ENCODE measurements at regions not wholly inside any gene's neighbourhood (a gene's known extent, or its start where the extent isn't known, plus 50 kb on each side); places are given as distances from the start of the nearest gene placed in this dataset.

GRCh38 chrX:15971696-15972095 lies 117.1 kb upstream of the AP1S2 start:
- no peaks in the 10 kb centered on the region for H3K36me3 ChIP-seq (ENCODE audit: insufficient read depth)
- H3K4me1 ChIP-seq (ENCODE audit: low read depth, poor library complexity, severe bottlenecking) = no peaks in the 10 kb centered on the region
- no peak overlapping the region for H3K4me3 ChIP-seq (IDR thresholded peaks at IDR 0.05; ENCODE audit: insufficient read depth, low read depth, low read length)
- no peak overlapping the region for H3K9ac ChIP-seq
- H3K79me2 ChIP-seq (ENCODE audit: insufficient read depth, low read depth) = no peaks in the 10 kb centered on the region
- no peaks in the 10 kb centered on the region for H3K27me3 ChIP-seq (ENCODE audit: insufficient read depth, low read depth)
- H3K27ac ChIP-seq = no peak overlapping the region
- H3K4me2 ChIP-seq = no peak overlapping the region
- no peak overlapping the region for H2AFZ ChIP-seq (ENCODE audit: low read depth)
- TF ChIP-seq, protein P1, sequence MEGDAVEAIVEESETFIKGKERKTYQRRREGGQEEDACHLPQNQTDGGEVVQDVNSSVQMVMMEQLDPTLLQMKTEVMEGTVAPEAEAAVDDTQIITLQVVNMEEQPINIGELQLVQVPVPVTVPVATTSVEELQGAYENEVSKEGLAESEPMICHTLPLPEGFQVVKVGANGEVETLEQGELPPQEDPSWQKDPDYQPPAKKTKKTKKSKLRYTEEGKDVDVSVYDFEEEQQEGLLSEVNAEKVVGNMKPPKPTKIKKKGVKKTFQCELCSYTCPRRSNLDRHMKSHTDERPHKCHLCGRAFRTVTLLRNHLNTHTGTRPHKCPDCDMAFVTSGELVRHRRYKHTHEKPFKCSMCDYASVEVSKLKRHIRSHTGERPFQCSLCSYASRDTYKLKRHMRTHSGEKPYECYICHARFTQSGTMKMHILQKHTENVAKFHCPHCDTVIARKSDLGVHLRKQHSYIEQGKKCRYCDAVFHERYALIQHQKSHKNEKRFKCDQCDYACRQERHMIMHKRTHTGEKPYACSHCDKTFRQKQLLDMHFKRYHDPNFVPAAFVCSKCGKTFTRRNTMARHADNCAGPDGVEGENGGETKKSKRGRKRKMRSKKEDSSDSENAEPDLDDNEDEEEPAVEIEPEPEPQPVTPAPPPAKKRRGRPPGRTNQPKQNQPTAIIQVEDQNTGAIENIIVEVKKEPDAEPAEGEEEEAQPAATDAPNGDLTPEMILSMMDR (conservative IDR thresholded peaks at IDR 0.05; ENCODE audit: low read depth, low read length) = no peak
- H4K20me1 ChIP-seq (ENCODE audit: insufficient read depth) = no peaks in the 10 kb centered on the region

GRCh38 chrX:15963858-15964257 lies 109.2 kb upstream of the AP1S2 start:
- H4K20me1 ChIP-seq (ENCODE audit: insufficient read depth) = no peaks in the 10 kb centered on the region

DNA sequence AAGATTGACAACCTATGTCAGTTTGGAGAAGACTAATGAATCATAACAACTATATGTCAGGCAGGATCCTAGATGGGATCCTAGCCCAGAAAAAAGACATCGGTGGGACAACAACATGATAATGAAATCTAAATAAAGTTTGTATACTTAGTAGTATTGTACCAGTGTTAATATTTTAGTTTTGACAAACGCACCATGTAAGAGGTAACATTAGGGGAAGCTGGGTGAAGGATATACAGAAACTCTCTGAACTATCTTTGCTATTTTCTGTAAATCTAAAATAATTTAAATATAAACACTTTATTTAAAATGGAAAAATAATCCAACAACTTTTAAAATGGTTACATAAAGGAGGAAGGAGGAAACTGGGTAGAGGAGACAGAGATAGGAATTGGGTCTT lies 105.6 kb upstream of the AP1S2 start:
- Histone ChIP-seq H3K36me3 (ENCODE audit: insufficient read depth) (no peaks in the 10 kb centered on the region), H3K27ac (no peak overlapping the region), H3K4me3 (IDR thresholded peaks at IDR 0.05; ENCODE audit: insufficient read depth, low read depth, low read length) (no peak overlapping the region), H3K4me1 (ENCODE audit: low read depth, poor library complexity, severe bottlenecking) (no peaks in the 10 kb centered on the region), H3K4me2 (no peak overlapping the region), H3K27me3 (ENCODE audit: insufficient read depth, low read depth) (no peaks in the 10 kb centered on the region), H4K20me1 (ENCODE audit: insufficient read depth) (no peaks in the 10 kb centered on the region), H2AFZ (ENCODE audit: low read depth) (no peak overlapping the region), H3K79me2 (ENCODE audit: insufficient read depth, low read depth) (no peaks in the 10 kb centered on the region), H3K9ac (no peak overlapping the region)
- TF ChIP-seq, protein P1 (conservative IDR thresholded peaks at IDR 0.05; ENCODE audit: low read depth, low read length) = no peak

More at GRCh38 chrX:15963858-15964257, 109.2 kb upstream of the AP1S2 start:
- no peaks in the 10 kb centered on the region for H3K36me3 ChIP-seq (ENCODE audit: insufficient read depth)
- no peaks in the 10 kb centered on the region for H3K27me3 ChIP-seq (ENCODE audit: insufficient read depth, low read depth)
- H3K4me1 ChIP-seq (ENCODE audit: low read depth, poor library complexity, severe bottlenecking) = no peaks in the 10 kb centered on the region
- no peak overlapping the region for H3K9ac ChIP-seq
- no peak overlapping the region for H3K27ac ChIP-seq
- no peaks in the 10 kb centered on the region for H3K79me2 ChIP-seq (ENCODE audit: insufficient read depth, low read depth)
- H3K4me3 ChIP-seq (IDR thresholded peaks at IDR 0.05; ENCODE audit: insufficient read depth, low read depth, low read length) = no peak overlapping the region
- TF ChIP-seq, protein P1 (conservative IDR thresholded peaks at IDR 0.05; ENCODE audit: low read depth, low read length) = no peak
- no peak overlapping the region for H2AFZ ChIP-seq (ENCODE audit: low read depth)
- H3K4me2 ChIP-seq = no peak overlapping the region

DNA sequence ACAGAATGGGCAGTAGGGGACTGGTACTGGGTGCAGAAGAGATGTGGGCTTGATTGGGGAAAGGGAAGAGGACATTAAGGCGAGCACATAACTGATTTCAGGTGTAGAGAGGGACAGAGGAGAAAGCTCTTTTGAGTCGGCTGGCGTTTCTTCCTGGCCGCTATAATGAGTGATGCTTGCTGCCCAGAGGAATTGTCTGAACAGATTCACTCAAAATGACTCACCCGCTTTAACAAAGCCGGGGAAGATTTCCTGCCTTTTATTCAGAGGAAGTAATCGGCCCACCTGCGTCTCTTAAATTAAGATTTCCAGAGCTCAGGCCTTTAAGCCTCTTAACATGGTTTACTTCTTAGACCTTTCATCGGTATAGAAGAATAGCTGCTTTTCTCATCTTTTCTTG lies 102.1 kb upstream of the AP1S2 start:
- H3K4me1 ChIP-seq (ENCODE audit: low read depth, poor library complexity, severe bottlenecking) = no peaks in the 10 kb centered on the region
- H3K9ac ChIP-seq = no peak overlapping the region
- H3K4me3 ChIP-seq (IDR thresholded peaks at IDR 0.05; ENCODE audit: insufficient read depth, low read depth, low read length) = no peak overlapping the region
- H3K27ac ChIP-seq = no peak overlapping the region
- TF ChIP-seq, protein P1 (conservative IDR thresholded peaks at IDR 0.05; ENCODE audit: low read depth, low read length) = no peak
- no peaks in the 10 kb centered on the region for H3K36me3 ChIP-seq (ENCODE audit: insufficient read depth)
- no peaks in the 10 kb centered on the region for H3K27me3 ChIP-seq (ENCODE audit: insufficient read depth, low read depth)
- H2AFZ ChIP-seq (ENCODE audit: low read depth) = no peak overlapping the region
- no peaks in the 10 kb centered on the region for H3K79me2 ChIP-seq (ENCODE audit: insufficient read depth, low read depth)
- H4K20me1 ChIP-seq (ENCODE audit: insufficient read depth) = no peaks in the 10 kb centered on the region
- H3K4me2 ChIP-seq = no peak overlapping the region
